Transverse colon (tissue), 4 donors: ENCODE measurements at regions not wholly inside any gene's neighbourhood (a gene's known extent, or its start where the extent isn't known, plus 50 kb on each side); places are given as distances from the start of the nearest gene placed in this dataset.
A peak's percentile ranks its signal among the peaks of the same experiment; 100 is the strongest.

Experiments used
- DNase-seq: peaks from one replicate; pipeline ENCODE4 v3.0.0-alpha.2; 2019
- H3K27ac ChIP-seq, 4 donors: fragments of 200-600 bp; sonication (generic); 2 replicates each; pipeline ENCODE4 v1.5.1; 2016 to 2018; ENCODE audit warnings: inconsistent platforms in 4 of 4
- H3K27me3 ChIP-seq: fragments of 200-600 bp; sonication (generic); 2 replicates; pipeline ENCODE4 v1.5.1; 2017; ENCODE audit warnings: inconsistent platforms
- H3K36me3 ChIP-seq, 4 donors: fragments of 200-600 bp; sonication (generic); 2 replicates each; pipeline ENCODE4 v1.5.1; 2017 to 2019; ENCODE audit warnings: inconsistent platforms in 4 of 4
- H3K4me1 ChIP-seq, 4 donors: fragments of 200-600 bp; sonication (generic); 2 replicates each; pipeline ENCODE4 v1.5.1; 2017 to 2020; ENCODE audit warnings: inconsistent platforms in 4 of 4
- H3K4me3 ChIP-seq, 4 donors: fragments of 200-600 bp; sonication (generic); 1 replicate in 1 of 4; 2 replicates in 3 of 4; pipeline versions ENCODE4 v1.5.1 to v1.6.1; 2017 to 2019; ENCODE audit warnings: inconsistent platforms in 4 of 4
- H3K9me3 ChIP-seq, 2 donors: fragments of 200-600 bp; sonication (generic); 2 replicates each; pipeline ENCODE4 v1.5.1; 2017 to 2019; ENCODE audit warnings: inconsistent platforms in 2 of 2
- EP300 ChIP-seq: sonication (generic); formaldehyde crosslinking; IDR thresholded peaks from one replicate; pipeline ENCODE4 v1.6.1; 2017; ENCODE audit warnings: antibody characterized with exemption, low read depth
- POLR2A ChIP-seq: fragments of 450-650 bp; IDR thresholded peaks from one replicate; pipeline ENCODE4 v1.6.1; 2016; ENCODE audit warnings: antibody characterized with exemption, mild to moderate bottlenecking, moderate library complexity
- POLR2AphosphoS5 ChIP-seq, 3 donors: sonication (generic); formaldehyde crosslinking; IDR thresholded peaks; one replicate each; pipeline ENCODE4 v1.6.1; 2016; ENCODE audit warnings: antibody characterized with exemption in 3 of 3
- WGBS, 2 donors: methylation state at CpG; one replicate each; pipeline ENCODE4 v1.1.5; 2018; ENCODE audit warnings: low coverage in 1 of 2; 5-methylcytosine and 5-hydroxymethylcytosine counted together
- in situ Hi-C, 4 donors: fragments of 200-750 bp; cut with MboI; loops; one replicate each; pipeline versions ENCODE4 v1.15.0 to v1.15.1; 2017; ENCODE audit warnings: low sequenced_read_pairs in 3 of 4, low pct_ligation_motif_present in 1 of 4, low pct_unique_long_range_greater_than_20kb in 1 of 4
- intact Hi-C: fragments of 100-400 bp; cut with DNase I; formaldehyde crosslinking; loops from one replicate; pipeline ENCODE4 v1.15.1; 2023; ENCODE audit warnings: low total_unique reads
- TF ChIP-seq, protein P1 (sequence below), 5 experiments: fragments of 200-600 bp in 3 of 5; fragments of 450-650 bp in 2 of 5; sonication (generic) in 3 of 5; IDR thresholded peaks; 1 replicate in 2 of 5; 2 replicates in 3 of 5; pipeline ENCODE4 v1.5.1; 2016 to 2017; ENCODE audit warnings: antibody characterized with exemption in 5 of 5, inconsistent platforms in 3 of 5, mild to moderate bottlenecking in 2 of 5, moderate library complexity in 1 of 5

DNA sequence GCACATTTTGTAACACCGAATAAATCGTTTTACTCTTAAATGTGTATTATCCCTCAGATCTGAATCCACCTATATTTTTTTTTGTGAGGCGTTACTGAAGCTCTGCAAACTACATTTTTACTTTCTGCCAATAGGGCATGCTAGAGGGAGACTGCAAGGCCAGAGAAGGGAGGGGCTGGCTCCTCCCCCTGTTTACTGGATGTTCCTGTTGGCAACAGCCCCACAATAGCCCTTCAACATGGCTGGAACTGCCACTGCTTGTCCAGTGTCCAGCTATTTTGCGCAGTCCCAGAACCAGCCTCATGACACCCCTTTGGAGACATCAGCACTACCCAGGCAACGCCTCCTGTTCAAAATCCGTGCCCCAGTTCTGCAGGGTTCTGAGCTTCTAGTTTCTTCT is 85.4 kb upstream of the MIER3 start:
- Histone ChIP-seq H3K27ac (no peak overlapping the region), H3K4me3 (no peak overlapping the region), H3K27me3 (no peaks in the 10 kb centered on the region), H3K36me3 (no peaks in the 10 kb centered on the region), H3K9me3 (no peaks in the 10 kb centered on the region), H3K4me1 (peaks cover 0 to 32% (median 13%) of the 10 kb centered on the region in 4 donors)
- intact Hi-C loops: no loop called here
- in situ Hi-C loops: no loop called here
- WGBS, 2 donors: 82 to 100% methylated on average over 2 to 6 of the region's 6 CpGs
- TF ChIP-seq POLR2A (no peak), EP300 (no peak), POLR2AphosphoS5 (IDR thresholded peaks at IDR 0.05) (no peak)
- TF ChIP-seq, protein P1, sequence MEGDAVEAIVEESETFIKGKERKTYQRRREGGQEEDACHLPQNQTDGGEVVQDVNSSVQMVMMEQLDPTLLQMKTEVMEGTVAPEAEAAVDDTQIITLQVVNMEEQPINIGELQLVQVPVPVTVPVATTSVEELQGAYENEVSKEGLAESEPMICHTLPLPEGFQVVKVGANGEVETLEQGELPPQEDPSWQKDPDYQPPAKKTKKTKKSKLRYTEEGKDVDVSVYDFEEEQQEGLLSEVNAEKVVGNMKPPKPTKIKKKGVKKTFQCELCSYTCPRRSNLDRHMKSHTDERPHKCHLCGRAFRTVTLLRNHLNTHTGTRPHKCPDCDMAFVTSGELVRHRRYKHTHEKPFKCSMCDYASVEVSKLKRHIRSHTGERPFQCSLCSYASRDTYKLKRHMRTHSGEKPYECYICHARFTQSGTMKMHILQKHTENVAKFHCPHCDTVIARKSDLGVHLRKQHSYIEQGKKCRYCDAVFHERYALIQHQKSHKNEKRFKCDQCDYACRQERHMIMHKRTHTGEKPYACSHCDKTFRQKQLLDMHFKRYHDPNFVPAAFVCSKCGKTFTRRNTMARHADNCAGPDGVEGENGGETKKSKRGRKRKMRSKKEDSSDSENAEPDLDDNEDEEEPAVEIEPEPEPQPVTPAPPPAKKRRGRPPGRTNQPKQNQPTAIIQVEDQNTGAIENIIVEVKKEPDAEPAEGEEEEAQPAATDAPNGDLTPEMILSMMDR (IDR thresholded peaks at IDR 0.05): no peak
- DNase-seq: no peak

DNA sequence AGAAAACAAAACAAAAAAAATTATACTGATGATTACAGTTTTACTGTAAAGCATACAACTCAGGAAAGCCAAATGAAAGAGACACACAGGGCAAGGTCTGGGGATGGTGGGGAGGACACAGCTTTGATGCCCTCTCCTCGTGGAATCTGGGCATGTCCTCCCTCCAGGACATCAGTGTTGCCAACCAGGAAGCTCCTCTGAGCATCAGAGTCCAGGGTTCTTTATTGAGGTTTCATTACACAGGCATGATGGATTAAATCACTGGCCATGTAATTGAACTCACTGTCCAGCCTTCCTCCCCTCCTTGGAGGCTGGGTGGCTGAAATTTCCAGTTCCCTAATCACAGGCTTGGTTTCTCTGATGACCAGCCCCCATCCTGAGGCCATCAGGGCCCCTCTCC is 89.6 kb upstream of the MIER3 start:
- in situ Hi-C loops (no loop called here), intact Hi-C loops (no loop called here)
- no peaks in the 10 kb centered on the region for H3K36me3 ChIP-seq
- 43 to 53% methylated on average over 1 of the region's 1 CpG for WGBS, 2 donors
- no peak for DNase-seq
- H3K4me3 ChIP-seq: no peak overlapping the region
- no peaks in the 10 kb centered on the region for H3K9me3 ChIP-seq
- H3K27me3 ChIP-seq: no peaks in the 10 kb centered on the region
- H3K27ac ChIP-seq: no peak overlapping the region
- no peak for TF ChIP-seq POLR2AphosphoS5 (IDR thresholded peaks at IDR 0.05)
- no peak for TF ChIP-seq EP300
- TF ChIP-seq, protein P1 (IDR thresholded peaks at IDR 0.05): no peak
- TF ChIP-seq POLR2A: no peak
- H3K4me1 ChIP-seq: no peaks in the 10 kb centered on the region

DNA sequence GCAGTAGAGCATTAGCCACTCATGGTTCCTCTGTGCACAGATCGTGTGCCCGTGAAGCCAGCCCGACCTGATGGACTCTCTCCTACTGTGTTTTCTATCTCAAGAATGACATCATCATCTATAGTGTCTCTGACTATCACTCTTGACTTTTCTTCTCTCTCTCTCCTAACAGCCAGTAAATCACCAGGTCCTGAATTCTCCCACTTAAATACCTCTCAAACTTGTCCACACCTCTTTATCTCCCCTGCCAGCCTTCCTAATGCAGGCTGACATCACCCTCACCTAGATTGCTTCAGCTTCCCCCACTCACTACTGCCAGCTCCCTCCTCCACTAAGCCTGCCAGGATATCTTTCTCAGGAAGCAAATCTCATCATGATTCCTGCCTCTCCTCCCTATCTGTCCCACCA is 90.6 kb upstream of the MIER3 start:
- WGBS, 2 donors: 90 to 95% methylated on average over 2 to 3 of the region's 3 CpGs
- no peak for DNase-seq
- Histone ChIP-seq H3K4me3 (no peak overlapping the region), H3K27ac (no peak overlapping the region), H3K27me3 (no peaks in the 10 kb centered on the region), H3K9me3 (no peaks in the 10 kb centered on the region), H3K36me3 (no peaks in the 10 kb centered on the region), H3K4me1 (no peaks in the 10 kb centered on the region)
- in situ Hi-C loops: no loop called here
- intact Hi-C loops: no loop called here
- no peak for TF ChIP-seq EP300
- no peak for TF ChIP-seq POLR2AphosphoS5 (IDR thresholded peaks at IDR 0.05)
- no peak for TF ChIP-seq POLR2A
- TF ChIP-seq, protein P1 (IDR thresholded peaks at IDR 0.05): no peak

DNA sequence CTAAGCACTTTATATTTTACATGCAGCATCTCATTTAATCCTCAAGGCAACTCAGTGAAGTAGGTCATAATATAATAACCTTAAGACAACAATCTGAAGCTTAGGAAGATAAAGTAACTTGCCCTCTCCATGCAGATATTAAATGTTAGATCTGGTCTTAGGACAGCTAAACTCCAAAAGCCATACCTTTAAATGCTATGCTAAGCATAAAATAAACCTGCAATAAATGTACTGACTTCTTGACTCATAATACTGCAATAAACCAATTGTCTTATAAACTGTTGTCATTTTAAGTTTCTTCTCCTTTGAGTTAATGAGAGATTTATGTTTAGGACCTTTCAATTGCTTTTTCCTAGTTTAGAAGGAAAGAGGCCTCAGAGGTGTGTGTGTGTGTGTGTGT is 102.2 kb upstream of the MIER3 start:
- DNase-seq: no peak
- peak overlapping the region; percentile 67 to 85 (median 83) for H3K27ac ChIP-seq
- in situ Hi-C loops: no loop called here

More for the DNA sequence above, 102.2 kb upstream of the MIER3 start:
- H3K9me3 ChIP-seq: no peaks in the 10 kb centered on the region
- intact Hi-C loops: no loop called here
- TF ChIP-seq EP300 (no peak), POLR2AphosphoS5 (IDR thresholded peaks at IDR 0.05) (no peak), POLR2A (no peak)
- TF ChIP-seq, protein P1 (IDR thresholded peaks at IDR 0.05): no peak
- no peaks in the 10 kb centered on the region for H3K27me3 ChIP-seq
- H3K4me1 ChIP-seq: peaks cover 0 to 31% (median 11%) of the 10 kb centered on the region in 4 donors
- H3K4me3 ChIP-seq: no peak overlapping the region
- H3K36me3 ChIP-seq: no peaks in the 10 kb centered on the region
